Loucy (cell line): ENCODE measurements at regions not wholly inside any gene's neighbourhood (a gene's known extent, or its start where the extent isn't known, plus 50 kb on each side); places are given as distances from the start of the nearest gene placed in this dataset.

Source experiments
- H2AFZ ChIP-seq: fragments of 200-600 bp; sonication (generic); 2 replicates; pipeline ENCODE4 v1.6.0; 2016; ENCODE audit warnings: antibody characterized with exemption, mild to moderate bottlenecking, low read length, moderate library complexity
- H3F3A ChIP-seq: fragments of 200-600 bp; 2 replicates; pipeline ENCODE4 v1.6.0; 2016; ENCODE audit warnings: antibody characterized with exemption, low read depth, mild to moderate bottlenecking
- H3K27me3 ChIP-seq: fragments of 200-600 bp; sonication (generic); 2 replicates; pipeline ENCODE4 v1.6.1; 2014; ENCODE audit warnings: low read length, mild to moderate bottlenecking; ENCODE audit not compliant: insufficient read depth, poor library complexity, severe bottlenecking
- H3K36me3 ChIP-seq: fragments of 200-600 bp; sonication (generic); 2 replicates; pipeline ENCODE4 v1.6.1; 2016; ENCODE audit warnings: low read length; ENCODE audit not compliant: insufficient read depth
- H3K4me1 ChIP-seq: fragments of 200-600 bp; sonication (generic); 2 replicates; pipeline ENCODE4 v1.5.1; 2014; ENCODE audit warnings: low read length, mild to moderate bottlenecking; ENCODE audit not compliant: insufficient read depth, poor library complexity, severe bottlenecking
- H3K4me2 ChIP-seq: fragments of 200-600 bp; sonication (generic); 2 replicates; pipeline ENCODE4 v1.6.0; 2014; ENCODE audit warnings: antibody characterized with exemption, low read length, low read depth, mild to moderate bottlenecking; ENCODE audit not compliant: poor library complexity, severe bottlenecking
- H3K4me3 ChIP-seq: fragments of 200-600 bp; sonication (generic); 2 replicates; pipeline ENCODE4 v1.5.1; 2014; ENCODE audit warnings: low read length, mild to moderate bottlenecking, mixed read lengths; ENCODE audit not compliant: poor library complexity, severe bottlenecking
- H3K79me2 ChIP-seq: fragments of 200-600 bp; sonication (generic); 2 replicates; pipeline ENCODE4 v1.6.1; 2014; ENCODE audit warnings: low read length; ENCODE audit not compliant: insufficient read depth
- H3K9ac ChIP-seq: fragments of 200-600 bp; sonication (generic); 2 replicates; pipeline ENCODE4 v1.6.0; 2014; ENCODE audit warnings: mild to moderate bottlenecking, low read depth, low read length, moderate library complexity; ENCODE audit not compliant: poor library complexity, severe bottlenecking
- H3K9me2 ChIP-seq: fragments of 200-600 bp; sonication (generic); replicated peaks from 2 replicates; pipeline ENCODE4 v1.6.1; 2016; ENCODE audit warnings: low read depth, low read length, mixed read lengths
- H3K9me3 ChIP-seq: fragments of 200-600 bp; sonication (generic); 2 replicates; pipeline ENCODE4 v1.6.1; 2014; ENCODE audit warnings: mild to moderate bottlenecking, antibody characterized with exemption, low read length, low read depth; ENCODE audit not compliant: insufficient read depth
- H4K20me1 ChIP-seq: fragments of 200-600 bp; sonication (generic); 2 replicates; pipeline ENCODE4 v1.6.0; 2014; ENCODE audit warnings: antibody characterized with exemption, low read length, mild to moderate bottlenecking; ENCODE audit not compliant: insufficient read depth, poor library complexity, severe bottlenecking
- CTCF ChIP-seq: fragments of 200-600 bp; sonication (generic); conservative IDR thresholded peaks from 2 replicates; pipeline ENCODE4 v1.5.1; 2014; ENCODE audit warnings: mild to moderate bottlenecking, antibody characterized with exemption, low read length
- EZH2phosphoT487 ChIP-seq: fragments of 200-600 bp; IDR thresholded peaks from 2 replicates; pipeline ENCODE4 v1.6.1; 2018; ENCODE audit warnings: antibody characterized with exemption, mild to moderate bottlenecking, moderate library complexity, borderline replicate concordance

- Histone ChIP-seq H3K4me2 (no peak overlapping the region), H3K9me2 (no peaks in the 10 kb centered on the region)
Observed at GRCh38 chr6:4340544-4340943, 205.2 kb upstream of the ECI2 start.

GRCh38 chr6:4338884-4339283, 203.5 kb upstream of the ECI2 start:
- H3K27me3 ChIP-seq = no peaks in the 10 kb centered on the region

More at GRCh38 chr6:4340544-4340943, 205.2 kb upstream of the ECI2 start:
- H2AFZ ChIP-seq = no peak overlapping the region
- no peaks in the 10 kb centered on the region for H4K20me1 ChIP-seq
- H3K9me3 ChIP-seq = no peaks in the 10 kb centered on the region
- TF ChIP-seq EZH2phosphoT487 = no peak
- no peak for TF ChIP-seq CTCF
- no peaks in the 10 kb centered on the region for H3K79me2 ChIP-seq
- H3K9ac ChIP-seq = no peak overlapping the region
- H3K4me1 ChIP-seq = peaks cover 15% of the 10 kb centered on the region
- H3K27me3 ChIP-seq = no peaks in the 10 kb centered on the region
- H3K4me3 ChIP-seq = no peak overlapping the region
- H3F3A ChIP-seq = no peaks in the 10 kb centered on the region
- no peaks in the 10 kb centered on the region for H3K36me3 ChIP-seq

GRCh38 chr6:4336778-4337442, 201.5 kb upstream of the ECI2 start:
- no peaks in the 10 kb centered on the region for H3K27me3 ChIP-seq
- no peak overlapping the region for H3K4me3 ChIP-seq
- no peaks in the 10 kb centered on the region for H3K9me2 ChIP-seq
- no peaks in the 10 kb centered on the region for H4K20me1 ChIP-seq
- H3K4me2 ChIP-seq = no peak overlapping the region
- H3K9ac ChIP-seq = no peak overlapping the region
- TF ChIP-seq EZH2phosphoT487 (no peak), CTCF (no peak)
- no peak overlapping the region for H2AFZ ChIP-seq
- H3K79me2 ChIP-seq = no peaks in the 10 kb centered on the region
- H3K36me3 ChIP-seq = no peaks in the 10 kb centered on the region
- H3K9me3 ChIP-seq = no peaks in the 10 kb centered on the region
- no peaks in the 10 kb centered on the region for H3F3A ChIP-seq
- H3K4me1 ChIP-seq = no peaks in the 10 kb centered on the region

More at GRCh38 chr6:4338884-4339283, 203.5 kb upstream of the ECI2 start:
- TF ChIP-seq CTCF (no peak), EZH2phosphoT487 (no peak)
- Histone ChIP-seq H3K9me3 (no peaks in the 10 kb centered on the region), H3K79me2 (no peaks in the 10 kb centered on the region), H4K20me1 (no peaks in the 10 kb centered on the region), H2AFZ (no peak overlapping the region), H3K9ac (no peak overlapping the region), H3F3A (no peaks in the 10 kb centered on the region), H3K4me2 (no peak overlapping the region), H3K4me1 (peaks cover 5% of the 10 kb centered on the region), H3K9me2 (no peaks in the 10 kb centered on the region), H3K36me3 (no peaks in the 10 kb centered on the region), H3K4me3 (no peak overlapping the region)
